ENCODE measurements at regions not wholly inside any gene's neighbourhood (a gene's known extent, or its start where the extent isn't known, plus 50 kb on each side); places are given as distances from the start of the nearest gene placed in this dataset.
A peak's percentile ranks its signal among the peaks of the same experiment; 100 is the strongest.

GRCh38 chr9:89940625-89941024 lies 335.8 kb downstream of the GADD45G start:
- no TSS peak for BruUV-seq (replicated peaks)
- Mint-ChIP-seq H3K4me1 (ENCODE audit: insufficient read depth, unreplicated experiment) (peaks cover 11% of the 10 kb centered on the region), H3K9me3 (ENCODE audit: unreplicated experiment) (no peaks in the 10 kb centered on the region), H3K27me3 (ENCODE audit: insufficient read depth, unreplicated experiment) (peaks cover 71% of the 10 kb centered on the region), H3K27ac (ENCODE audit: low read depth, unreplicated experiment) (no peak overlapping the region), H3K36me3 (ENCODE audit: insufficient read depth, unreplicated experiment) (no peaks in the 10 kb centered on the region), H3K4me3 (ENCODE audit: unreplicated experiment) (no peak overlapping the region)
- intact Hi-C loops (cut with micrococcal nuclease), result no loop called here
- CTCF ChIA-PET, result interaction anchor here (0.8 to 1.1 kb wide), 3 partner anchors 16 to 338 kb away, joined by 3 to 7 read pairs (median 3); no protein-coding TSS in a partner anchor
- peak; percentile 8 for DNase-seq (ENCODE audit: unreplicated experiment)
- POLR2A ChIA-PET, result interaction anchor here (1.7 to 1.9 kb wide), 2 partner anchors 44 to 80 kb away, joined by 6 to 12 read pairs; no protein-coding TSS in a partner anchor
- no peak for TF ChIP-seq CTCF (IDR thresholded peaks at IDR 0.05; ENCODE audit: unreplicated experiment)

- H3K4me3 Mint-ChIP-seq (ENCODE audit: unreplicated experiment), result no peak overlapping the region
- H3K27ac Mint-ChIP-seq (ENCODE audit: low read depth, unreplicated experiment), result no peak overlapping the region
- H3K27me3 Mint-ChIP-seq (ENCODE audit: insufficient read depth, unreplicated experiment), result peaks cover 58% of the 10 kb centered on the region
- H3K9me3 Mint-ChIP-seq (ENCODE audit: unreplicated experiment), result no peaks in the 10 kb centered on the region
- peaks cover 11% of the 10 kb centered on the region for H3K4me1 Mint-ChIP-seq (ENCODE audit: insufficient read depth, unreplicated experiment)
- DNase-seq (ENCODE audit: unreplicated experiment), result peak; percentile 58
- no peaks in the 10 kb centered on the region for H3K36me3 Mint-ChIP-seq (ENCODE audit: insufficient read depth, unreplicated experiment)
- CTCF ChIA-PET, result interaction anchor here (0.6 to 1.3 kb wide), 7 partner anchors 10 to 365 kb away, joined by 3 to 5 read pairs (median 3); no protein-coding TSS in a partner anchor
- POLR2A ChIA-PET, result interaction anchor here (0.9 to 1.9 kb wide), 7 partner anchors 11 to 209 kb away, joined by 3 to 12 read pairs (median 4); no protein-coding TSS in a partner anchor
- BruUV-seq (replicated peaks), result no TSS peak
- intact Hi-C loops (cut with micrococcal nuclease), result no loop called here
- TF ChIP-seq CTCF (IDR thresholded peaks at IDR 0.05; ENCODE audit: unreplicated experiment), result no peak
Measured at GRCh38 chr9:89941875-89942274, 337.1 kb downstream of the GADD45G start.

- POLR2A ChIA-PET, result no interaction called here
- H3K4me3 Mint-ChIP-seq (ENCODE audit: unreplicated experiment), result no peak overlapping the region
- CTCF ChIA-PET, result interaction anchor here (1.3 kb wide), 1 partner anchor 339 kb away, joined by 8 read pairs; no protein-coding TSS in a partner anchor
- H3K27me3 Mint-ChIP-seq (ENCODE audit: insufficient read depth, unreplicated experiment), result peaks cover 50% of the 10 kb centered on the region
- no peak overlapping the region for H3K27ac Mint-ChIP-seq (ENCODE audit: low read depth, unreplicated experiment)
- intact Hi-C loops (cut with micrococcal nuclease), result no loop called here
- BruUV-seq (replicated peaks), result no TSS peak
- DNase-seq (ENCODE audit: unreplicated experiment), result no peak
- H3K4me1 Mint-ChIP-seq (ENCODE audit: insufficient read depth, unreplicated experiment), result peaks cover 11% of the 10 kb centered on the region
- TF ChIP-seq CTCF (IDR thresholded peaks at IDR 0.05; ENCODE audit: unreplicated experiment), result no peak
- H3K36me3 Mint-ChIP-seq (ENCODE audit: insufficient read depth, unreplicated experiment), result no peaks in the 10 kb centered on the region
- no peaks in the 10 kb centered on the region for H3K9me3 Mint-ChIP-seq (ENCODE audit: unreplicated experiment)
Measured at GRCh38 chr9:89942643-89943042, 337.8 kb downstream of the GADD45G start.

- BruUV-seq (replicated peaks), result no TSS peak
- no peak for DNase-seq (ENCODE audit: unreplicated experiment)
- ChIA-PET POLR2A (no interaction called here), CTCF (interaction anchor here (0.6 to 1.3 kb wide), 3 partner anchors 32 to 339 kb away, joined by 3 to 8 read pairs (median 3); no protein-coding TSS in a partner anchor)
- Mint-ChIP-seq H3K36me3 (ENCODE audit: insufficient read depth, unreplicated experiment) (no peaks in the 10 kb centered on the region), H3K27ac (ENCODE audit: low read depth, unreplicated experiment) (no peak overlapping the region), H3K27me3 (ENCODE audit: insufficient read depth, unreplicated experiment) (peaks cover 47% of the 10 kb centered on the region), H3K4me1 (ENCODE audit: insufficient read depth, unreplicated experiment) (peaks cover 11% of the 10 kb centered on the region), H3K4me3 (ENCODE audit: unreplicated experiment) (no peak overlapping the region), H3K9me3 (ENCODE audit: unreplicated experiment) (no peaks in the 10 kb centered on the region)
- no peak for TF ChIP-seq CTCF (IDR thresholded peaks at IDR 0.05; ENCODE audit: unreplicated experiment)
- intact Hi-C loops (cut with micrococcal nuclease), result no loop called here
Measured at GRCh38 chr9:89943309-89943708, 338.5 kb downstream of the GADD45G start.

Measured in MCF 10A (cell line).